Calu3 (cell line): ENCODE measurements at regions not wholly inside any gene's neighbourhood (a gene's known extent, or its start where the extent isn't known, plus 50 kb on each side); places are given as distances from the start of the nearest gene placed in this dataset.

Source experiments
- BruUV-seq: library from RNA; stranded (reverse); fragments of 400-500 nt; replicated peaks from 2 replicates; lab custom pipeline; 2021; lab: Mats Ljungman, UMichigan
- CTCF ChIA-PET: fragments of 300-600 bp; sonication (Branson Sonifier 250); formaldehyde crosslinking; loops from one replicate; lab custom pipeline; 2022; ENCODE audit warnings: antibody characterized with exemption; lab: Charles Lee
- DNase-seq: peaks from one replicate; pipeline ENCODE4 v3.0.0; 2022
- H3K27ac Mint-ChIP-seq: one replicate; pipeline ENCODE4 v1.8.0; 2022; ENCODE audit warnings: mixed read lengths; ENCODE audit not compliant: unreplicated experiment
- H3K27me3 Mint-ChIP-seq: one replicate; pipeline ENCODE4 v1.8.0; 2022; ENCODE audit warnings: mixed read lengths; ENCODE audit not compliant: unreplicated experiment
- H3K36me3 Mint-ChIP-seq: one replicate; pipeline ENCODE4 v1.8.0; 2022; ENCODE audit warnings: mild to moderate bottlenecking, moderate library complexity, mixed read lengths; ENCODE audit not compliant: insufficient read depth, unreplicated experiment
- H3K4me1 Mint-ChIP-seq: one replicate; pipeline ENCODE4 v1.8.0; 2022; ENCODE audit warnings: mild to moderate bottlenecking, low read depth, mixed read lengths; ENCODE audit not compliant: unreplicated experiment
- H3K4me3 Mint-ChIP-seq: one replicate; pipeline ENCODE4 v1.8.0; 2022; ENCODE audit warnings: mild to moderate bottlenecking, low read depth, moderate library complexity, mixed read lengths; ENCODE audit not compliant: unreplicated experiment
- H3K9me3 Mint-ChIP-seq: one replicate; pipeline ENCODE4 v1.8.0; 2022; ENCODE audit warnings: low read depth, mixed read lengths; ENCODE audit not compliant: unreplicated experiment
- intact Hi-C: fragments of 100-400 bp; cut with micrococcal nuclease; formaldehyde crosslinking; loops from one replicate; pipeline ENCODE4 v1.10.0; 2022; ENCODE audit not compliant: unreplicated experiment
- TF ChIP-seq, protein P1 (sequence below): fragments of 200-600 bp; IDR thresholded peaks from one replicate; pipeline ENCODE4 v1.8.0; 2022; ENCODE audit warnings: antibody characterized with exemption; ENCODE audit not compliant: unreplicated experiment

DNA sequence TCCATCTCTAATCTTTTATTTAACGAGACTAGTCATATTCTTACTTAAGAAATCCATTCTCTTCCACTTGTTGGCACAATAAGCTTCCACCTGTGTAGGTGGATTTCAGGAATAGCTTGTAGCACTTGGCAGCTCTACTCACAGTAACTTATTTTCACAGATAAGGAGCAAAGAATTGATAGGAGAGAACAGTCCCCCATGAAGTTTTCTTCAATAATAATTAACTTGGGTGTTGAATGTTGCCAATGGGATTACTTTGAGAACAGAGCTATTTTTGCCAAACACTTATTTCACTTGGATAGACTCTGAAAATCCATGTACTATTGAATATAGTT lies 1388.6 kb upstream of the PIK3C3 start:
- H3K36me3 Mint-ChIP-seq, result no peaks in the 10 kb centered on the region
- intact Hi-C loops, result no loop called here
- TF ChIP-seq, protein P1, sequence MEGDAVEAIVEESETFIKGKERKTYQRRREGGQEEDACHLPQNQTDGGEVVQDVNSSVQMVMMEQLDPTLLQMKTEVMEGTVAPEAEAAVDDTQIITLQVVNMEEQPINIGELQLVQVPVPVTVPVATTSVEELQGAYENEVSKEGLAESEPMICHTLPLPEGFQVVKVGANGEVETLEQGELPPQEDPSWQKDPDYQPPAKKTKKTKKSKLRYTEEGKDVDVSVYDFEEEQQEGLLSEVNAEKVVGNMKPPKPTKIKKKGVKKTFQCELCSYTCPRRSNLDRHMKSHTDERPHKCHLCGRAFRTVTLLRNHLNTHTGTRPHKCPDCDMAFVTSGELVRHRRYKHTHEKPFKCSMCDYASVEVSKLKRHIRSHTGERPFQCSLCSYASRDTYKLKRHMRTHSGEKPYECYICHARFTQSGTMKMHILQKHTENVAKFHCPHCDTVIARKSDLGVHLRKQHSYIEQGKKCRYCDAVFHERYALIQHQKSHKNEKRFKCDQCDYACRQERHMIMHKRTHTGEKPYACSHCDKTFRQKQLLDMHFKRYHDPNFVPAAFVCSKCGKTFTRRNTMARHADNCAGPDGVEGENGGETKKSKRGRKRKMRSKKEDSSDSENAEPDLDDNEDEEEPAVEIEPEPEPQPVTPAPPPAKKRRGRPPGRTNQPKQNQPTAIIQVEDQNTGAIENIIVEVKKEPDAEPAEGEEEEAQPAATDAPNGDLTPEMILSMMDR, result no peak
- no peaks in the 10 kb centered on the region for H3K27me3 Mint-ChIP-seq
- H3K4me1 Mint-ChIP-seq, result no peaks in the 10 kb centered on the region
- no TSS peak for BruUV-seq
- no peak overlapping the region for H3K27ac Mint-ChIP-seq
- no peak for DNase-seq
- CTCF ChIA-PET, result no interaction called here
- no peak overlapping the region for H3K4me3 Mint-ChIP-seq
- peaks cover 2% of the 10 kb centered on the region for H3K9me3 Mint-ChIP-seq

DNA sequence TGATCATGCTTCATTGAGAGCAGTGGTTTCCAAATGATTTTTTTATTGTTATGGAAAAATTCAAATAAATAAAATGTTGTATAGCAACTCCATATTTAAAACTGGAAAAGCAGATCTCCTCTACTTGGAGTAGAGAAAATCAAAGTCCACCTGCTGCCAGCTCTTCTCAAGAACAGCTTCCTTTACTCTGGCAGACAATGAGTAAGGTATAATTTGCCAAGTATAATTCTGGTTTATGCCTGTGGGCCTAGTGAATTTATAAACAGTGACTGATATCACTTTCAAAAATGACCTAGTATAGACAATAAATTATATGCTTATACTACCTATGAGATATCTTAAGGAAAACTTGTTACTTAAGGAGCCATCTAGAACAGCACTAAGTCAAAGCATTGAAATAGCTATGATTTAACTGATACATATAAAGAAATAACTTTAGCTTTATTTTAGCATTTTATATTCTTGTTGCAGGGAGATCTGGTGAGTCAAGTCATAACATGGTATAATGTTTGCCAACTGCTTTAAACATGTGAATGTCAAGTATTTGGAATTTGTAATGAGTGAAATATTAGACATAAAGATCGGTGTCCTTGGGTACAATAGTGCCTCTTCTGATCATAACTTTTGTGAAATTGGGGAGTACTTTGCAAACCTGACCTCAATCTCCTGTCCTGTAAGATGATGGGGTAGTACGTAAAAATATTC lies 1389.1 kb upstream of the PIK3C3 start:
- H3K4me1 Mint-ChIP-seq, result no peaks in the 10 kb centered on the region
- no peaks in the 10 kb centered on the region for H3K36me3 Mint-ChIP-seq
- H3K27ac Mint-ChIP-seq, result no peak overlapping the region
- BruUV-seq, result no TSS peak
- H3K27me3 Mint-ChIP-seq, result no peaks in the 10 kb centered on the region
- intact Hi-C loops, result no loop called here
- TF ChIP-seq, protein P1, result no peak
- DNase-seq, result no peak
- no peak overlapping the region for H3K4me3 Mint-ChIP-seq
- H3K9me3 Mint-ChIP-seq, result peaks cover 2% of the 10 kb centered on the region
- CTCF ChIA-PET, result no interaction called here

DNA sequence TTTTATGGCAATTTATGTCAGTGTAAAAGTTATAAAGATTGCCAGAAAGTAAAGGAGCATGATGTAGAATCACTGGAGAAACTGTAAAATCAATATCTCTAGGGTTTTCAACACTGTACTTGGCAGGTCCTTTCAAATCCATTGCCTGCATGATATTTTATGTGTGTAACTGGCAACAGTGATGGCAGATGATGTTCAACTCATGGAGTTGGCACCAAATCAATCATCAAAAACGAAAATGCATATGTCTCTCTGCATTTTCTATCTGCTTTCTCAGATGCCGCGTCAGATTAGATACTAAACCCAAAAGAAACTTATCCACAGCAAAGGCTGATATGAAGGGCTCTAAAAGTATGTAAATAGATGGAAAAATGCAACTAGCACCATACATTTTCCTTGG lies 1395.5 kb upstream of the PIK3C3 start:
- intact Hi-C loops, result no loop called here
- CTCF ChIA-PET, result no interaction called here
- TF ChIP-seq, protein P1, result no peak
- H3K27ac Mint-ChIP-seq, result no peak overlapping the region
- H3K27me3 Mint-ChIP-seq, result no peaks in the 10 kb centered on the region
- BruUV-seq, result no TSS peak
- DNase-seq, result no peak
- no peak overlapping the region for H3K4me3 Mint-ChIP-seq
- H3K9me3 Mint-ChIP-seq, result no peaks in the 10 kb centered on the region
- H3K36me3 Mint-ChIP-seq, result no peaks in the 10 kb centered on the region
- H3K4me1 Mint-ChIP-seq, result no peaks in the 10 kb centered on the region

DNA sequence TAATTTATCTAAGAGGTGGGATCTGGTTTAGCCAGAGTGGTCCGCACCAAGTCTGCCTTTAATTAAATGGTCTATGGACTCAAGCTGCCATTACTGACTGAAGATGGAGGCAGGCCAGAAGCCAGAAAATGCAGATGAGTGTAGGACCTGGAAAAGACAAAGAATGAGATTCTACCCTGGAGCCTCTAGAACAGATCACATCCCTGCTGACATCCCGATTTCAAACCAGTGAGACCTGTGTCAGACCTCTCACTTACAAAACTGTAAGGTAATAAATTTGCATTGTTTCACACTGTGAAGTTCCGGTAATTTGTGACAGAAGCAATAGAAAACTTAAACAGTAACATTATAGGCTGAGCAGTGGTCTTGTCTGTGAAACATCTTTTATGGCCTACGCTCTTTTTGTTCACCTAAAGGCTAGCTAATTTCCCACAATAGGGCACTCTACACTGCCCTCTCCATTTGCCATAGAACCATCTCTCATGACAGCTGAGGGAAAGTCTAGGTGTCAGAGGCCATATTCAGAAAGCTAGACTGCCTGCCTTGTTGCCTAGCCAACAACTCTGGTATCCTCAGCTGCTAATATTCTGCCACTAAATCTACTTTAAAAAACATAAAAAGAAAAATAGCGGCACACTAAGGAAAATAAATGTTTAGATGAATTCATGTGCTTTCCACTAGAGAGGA lies 1396.2 kb upstream of the PIK3C3 start:
- CTCF ChIA-PET, result no interaction called here
- Mint-ChIP-seq H3K27me3 (no peaks in the 10 kb centered on the region), H3K27ac (no peak overlapping the region), H3K4me3 (no peak overlapping the region), H3K9me3 (no peaks in the 10 kb centered on the region), H3K36me3 (no peaks in the 10 kb centered on the region), H3K4me1 (no peaks in the 10 kb centered on the region)
- TF ChIP-seq, protein P1, result no peak
- no TSS peak for BruUV-seq
- intact Hi-C loops, result no loop called here
- DNase-seq, result no peak
